CD1c-positive myeloid dendritic cell (primary cell): ENCODE measurements at regions not wholly inside any gene's neighbourhood (a gene's known extent, or its start where the extent isn't known, plus 50 kb on each side); places are given as distances from the start of the nearest gene placed in this dataset.
"Not testable (repeated sequence)": the region's sequence is repeated elsewhere in the genome, so short reads cannot be mapped to it uniquely, and the experiment has no call there.

Experiments
- DNase-seq: peaks from one replicate; pipeline ENCODE4 v3.0.0-alpha.2; 2016; ENCODE audit errors: extremely low spot score

GRCh38 chr16:58992755-58993154 lies 258.6 kb upstream of the GOT2 start:
- DNase-seq = not testable (repeated sequence)

GRCh38 chr16:58983181-58983965 lies 249.3 kb upstream of the GOT2 start:
- DNase-seq = not testable (repeated sequence)

- DNase-seq = peak; percentile 44
Measured at GRCh38 chr16:58970775-58971174, 236.7 kb upstream of the GOT2 start.

GRCh38 chr16:58963479-58963878 lies 229.4 kb upstream of the GOT2 start:
- DNase-seq = no peak

GRCh38 chr16:58962811-58963210 lies 228.7 kb upstream of the GOT2 start:
- DNase-seq = no peak

GRCh38 chr16:58960484-58960883 lies 226.4 kb upstream of the GOT2 start:
- DNase-seq = no peak

GRCh38 chr16:58960034-58960433 lies 225.9 kb upstream of the GOT2 start:
- DNase-seq = no peak

- no peak for DNase-seq
Measured at GRCh38 chr16:58958749-58959148, 224.6 kb upstream of the GOT2 start.

- DNase-seq = no peak
Measured at GRCh38 chr16:58948244-58948643, 214.1 kb upstream of the GOT2 start.

GRCh38 chr16:58940609-58941008 lies 206.5 kb upstream of the GOT2 start:
- no peak for DNase-seq

GRCh38 chr16:58938811-58939210 lies 204.7 kb upstream of the GOT2 start:
- DNase-seq = no peak

GRCh38 chr16:58937661-58938060 lies 203.5 kb upstream of the GOT2 start:
- DNase-seq = peak; percentile 10

- DNase-seq = no peak
Measured at GRCh38 chr16:58933186-58933585, 199.1 kb upstream of the GOT2 start.

- DNase-seq = no peak
Measured at GRCh38 chr16:58931436-58931835, 197.3 kb upstream of the GOT2 start.

GRCh38 chr16:58923094-58923493 lies 189.0 kb upstream of the GOT2 start:
- DNase-seq = no peak

GRCh38 chr16:58913456-58913855 lies 179.3 kb upstream of the GOT2 start:
- no peak for DNase-seq

GRCh38 chr16:58912571-58912970 lies 178.5 kb upstream of the GOT2 start:
- no peak for DNase-seq

- DNase-seq = no peak
Measured at GRCh38 chr16:58906981-58907715, 173.0 kb upstream of the GOT2 start.

GRCh38 chr16:58904291-58904690 lies 170.2 kb upstream of the GOT2 start:
- DNase-seq = no peak

GRCh38 chr16:58889516-58889915 lies 155.4 kb upstream of the GOT2 start:
- DNase-seq = no peak

GRCh38 chr16:58885528-58886170 lies 151.5 kb upstream of the GOT2 start:
- DNase-seq = no peak

- no peak for DNase-seq
Measured at GRCh38 chr16:58884141-58884540, 150.0 kb upstream of the GOT2 start.

GRCh38 chr16:58883131-58883530 lies 149.0 kb upstream of the GOT2 start:
- no peak for DNase-seq
